ENCODE measurements at regions not wholly inside any gene's neighbourhood (a gene's known extent, or its start where the extent isn't known, plus 50 kb on each side); places are given as distances from the start of the nearest gene placed in this dataset.

GRCh38 chr10:2953495-2953894, 113.9 kb upstream of the PFKP start:
- TF ChIP-seq, protein P1, sequence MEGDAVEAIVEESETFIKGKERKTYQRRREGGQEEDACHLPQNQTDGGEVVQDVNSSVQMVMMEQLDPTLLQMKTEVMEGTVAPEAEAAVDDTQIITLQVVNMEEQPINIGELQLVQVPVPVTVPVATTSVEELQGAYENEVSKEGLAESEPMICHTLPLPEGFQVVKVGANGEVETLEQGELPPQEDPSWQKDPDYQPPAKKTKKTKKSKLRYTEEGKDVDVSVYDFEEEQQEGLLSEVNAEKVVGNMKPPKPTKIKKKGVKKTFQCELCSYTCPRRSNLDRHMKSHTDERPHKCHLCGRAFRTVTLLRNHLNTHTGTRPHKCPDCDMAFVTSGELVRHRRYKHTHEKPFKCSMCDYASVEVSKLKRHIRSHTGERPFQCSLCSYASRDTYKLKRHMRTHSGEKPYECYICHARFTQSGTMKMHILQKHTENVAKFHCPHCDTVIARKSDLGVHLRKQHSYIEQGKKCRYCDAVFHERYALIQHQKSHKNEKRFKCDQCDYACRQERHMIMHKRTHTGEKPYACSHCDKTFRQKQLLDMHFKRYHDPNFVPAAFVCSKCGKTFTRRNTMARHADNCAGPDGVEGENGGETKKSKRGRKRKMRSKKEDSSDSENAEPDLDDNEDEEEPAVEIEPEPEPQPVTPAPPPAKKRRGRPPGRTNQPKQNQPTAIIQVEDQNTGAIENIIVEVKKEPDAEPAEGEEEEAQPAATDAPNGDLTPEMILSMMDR (IDR thresholded peaks at IDR 0.05): no peak
- no peak for TF ChIP-seq POLR2A (IDR thresholded peaks at IDR 0.05)
